A673 (cell line): ENCODE measurements at regions not wholly inside any gene's neighbourhood (a gene's known extent, or its start where the extent isn't known, plus 50 kb on each side); places are given as distances from the start of the nearest gene placed in this dataset.
"Not testable (repeated sequence)": the region's sequence is repeated elsewhere in the genome, so short reads cannot be mapped to it uniquely, and the experiment has no call there.

Source experiments
- CTCF ChIP-seq: fragments of 300-800, 200-600 bp; sonication (generic); conservative IDR thresholded peaks from 2 replicates; pipeline ENCODE4 v1.5.1; 2017; ENCODE audit warnings: low read depth, mild to moderate bottlenecking, antibody characterized with exemption, low read length, moderate library complexity, mixed read lengths
- EZH2 ChIP-seq: fragments of 200-600 bp; sonication (generic); IDR thresholded peaks from 2 replicates; pipeline ENCODE4 v1.6.1; 2017; ENCODE audit warnings: borderline replicate concordance, low read depth, mild to moderate bottlenecking, mixed read lengths, antibody characterized with exemption, low read length; ENCODE audit not compliant: poor library complexity, severe bottlenecking

- not testable (repeated sequence) for TF ChIP-seq CTCF, EZH2
Measured at GRCh38 chr7:65699026-65699714, 173.7 kb upstream of the VKORC1L1 start.
